COLO668 (cell line): ENCODE measurements at regions not wholly inside any gene's neighbourhood (a gene's known extent, or its start where the extent isn't known, plus 50 kb on each side); places are given as distances from the start of the nearest gene placed in this dataset.
"Not testable (repeated sequence)": the region's sequence is repeated elsewhere in the genome, so short reads cannot be mapped to it uniquely, and the experiment has no call there.

Experiments
- DNase-seq: peaks from one replicate; lab custom pipeline; 2025; ENCODE audit not compliant: unreplicated experiment; lab: John Stamatoyannopoulos, UW

DNA sequence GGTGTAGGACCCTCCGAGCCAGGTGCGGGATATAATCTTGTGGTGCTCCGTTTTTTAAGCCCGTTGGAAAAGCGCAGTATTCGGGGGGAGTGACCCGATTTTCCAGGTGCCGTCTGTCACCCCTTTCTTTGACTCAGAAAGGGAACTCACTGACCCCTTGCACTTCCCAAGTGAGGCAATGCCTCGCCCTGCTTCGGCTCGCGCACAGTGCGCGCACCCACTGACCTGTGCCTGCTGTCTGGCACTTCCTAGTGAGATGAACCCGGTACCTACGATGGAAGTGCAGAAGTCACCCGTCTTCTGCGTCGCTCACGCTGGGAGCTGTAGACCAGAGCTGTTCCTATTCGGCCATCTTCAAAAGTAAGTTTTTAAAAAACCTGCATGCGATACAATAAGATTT, 362.1 kb downstream of the HS3ST1 start:
- not testable (repeated sequence) for DNase-seq

- DNase-seq: not testable (repeated sequence)
Observed at GRCh38 chr4:11060637-11061036, 368.1 kb downstream of the HS3ST1 start.

DNA sequence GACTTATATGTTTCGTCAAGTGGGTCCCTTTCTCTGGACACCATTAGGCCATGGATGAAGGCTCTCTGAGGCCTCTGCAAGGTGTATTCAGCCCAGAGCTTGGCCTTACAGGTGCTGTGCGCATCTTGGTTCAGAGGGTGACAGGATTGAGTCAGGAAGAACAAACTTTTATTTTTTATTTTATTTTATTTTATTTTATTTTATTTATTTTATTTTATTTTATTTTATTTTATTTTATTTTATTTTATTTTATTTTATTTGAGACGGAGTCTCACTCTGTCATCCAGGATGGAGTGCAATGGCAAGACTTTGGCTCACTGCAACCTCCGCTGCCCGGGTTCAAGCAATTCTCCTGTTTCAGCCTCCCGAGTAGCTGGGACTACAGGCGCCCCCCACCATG, 370.4 kb upstream of the CLNK start:
- DNase-seq: not testable (repeated sequence)

DNA sequence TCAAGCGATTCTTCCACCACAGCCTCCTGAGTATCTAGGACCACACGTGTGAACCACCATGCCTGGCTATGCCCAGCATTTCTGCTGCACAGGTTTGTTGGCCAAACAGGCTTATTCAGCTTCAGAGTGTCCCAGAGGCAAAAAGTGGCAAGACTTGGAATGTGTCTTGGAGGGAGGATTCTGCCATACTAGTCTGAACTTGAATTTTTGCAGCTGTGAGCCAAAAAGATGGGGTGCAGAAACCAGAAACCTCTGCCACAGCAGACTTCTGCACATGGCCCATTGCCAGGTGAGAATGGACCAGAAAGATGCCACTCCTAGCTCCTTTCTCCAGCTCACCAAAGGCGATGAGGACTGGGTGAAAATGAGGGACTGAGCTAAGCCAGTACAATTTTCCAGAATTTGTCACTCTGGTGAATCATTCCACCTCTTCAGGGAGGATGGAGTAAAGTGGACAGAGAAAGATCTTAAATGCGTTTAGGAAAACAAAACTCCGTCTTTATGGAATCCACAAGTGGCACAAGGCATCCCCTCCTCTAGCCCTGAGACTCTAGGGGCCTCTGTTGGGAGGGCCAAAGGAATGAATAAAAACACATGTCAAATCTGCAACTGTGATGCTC, 369.1 kb upstream of the CLNK start:
- no peak for DNase-seq

DNA sequence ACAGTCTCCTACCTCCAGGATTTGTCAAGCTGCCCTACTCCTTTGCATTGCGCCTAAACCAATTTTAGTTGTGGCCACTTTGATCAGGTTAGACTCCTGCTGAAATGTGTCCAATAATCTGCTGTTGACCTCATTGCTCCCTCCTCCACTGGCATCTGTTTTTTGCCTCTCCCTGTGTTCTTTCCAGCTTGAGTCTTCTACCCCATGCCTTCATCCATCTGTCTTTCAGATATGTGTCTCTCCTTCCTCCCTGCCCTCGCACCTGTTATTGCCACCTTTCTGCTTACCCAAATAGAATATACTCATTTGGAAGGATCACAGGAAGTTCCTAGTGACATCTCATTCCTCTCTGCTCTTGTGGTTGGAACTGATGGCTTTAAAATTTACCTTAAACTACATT, 366.6 kb upstream of the CLNK start:
- DNase-seq: no peak

DNA sequence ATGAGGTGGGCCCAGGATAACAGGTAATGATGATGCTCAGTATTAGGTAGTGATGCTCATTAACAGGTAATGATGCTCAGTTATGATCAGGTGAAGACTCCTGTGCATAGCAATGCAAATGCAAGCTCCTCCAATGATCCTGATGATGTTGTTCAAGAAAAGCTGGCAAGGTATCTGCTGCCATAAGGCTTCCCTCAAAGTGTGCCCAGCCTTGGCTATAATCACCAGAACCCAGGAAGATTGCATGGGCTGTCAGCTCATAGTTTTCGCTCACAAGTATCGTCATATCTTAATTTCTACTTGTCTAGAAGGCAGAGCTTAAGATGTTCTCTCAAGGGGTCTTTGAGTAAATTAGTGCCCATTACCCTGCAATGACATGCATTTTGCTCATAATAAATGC, 366.2 kb upstream of the CLNK start:
- DNase-seq: no peak

DNA sequence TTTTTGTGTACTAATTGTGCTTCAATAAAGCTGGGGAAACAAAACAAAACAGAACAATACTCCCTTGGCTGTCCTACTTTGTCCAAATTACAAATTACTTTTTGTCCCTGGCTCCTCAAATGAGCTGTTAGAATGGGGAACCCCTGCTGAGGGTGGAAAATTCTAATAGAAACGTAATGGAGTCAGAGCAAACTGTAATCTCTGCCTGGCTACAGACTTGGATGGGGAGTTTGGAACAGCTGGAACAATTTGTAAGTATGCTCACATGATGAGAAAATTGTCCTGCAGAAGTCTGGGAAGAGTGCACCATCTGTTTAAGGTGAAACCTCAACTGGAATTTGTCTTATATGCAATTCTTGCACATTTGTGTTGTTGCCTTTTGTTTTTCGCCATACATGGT, 364.4 kb upstream of the CLNK start:
- DNase-seq: no peak

DNA sequence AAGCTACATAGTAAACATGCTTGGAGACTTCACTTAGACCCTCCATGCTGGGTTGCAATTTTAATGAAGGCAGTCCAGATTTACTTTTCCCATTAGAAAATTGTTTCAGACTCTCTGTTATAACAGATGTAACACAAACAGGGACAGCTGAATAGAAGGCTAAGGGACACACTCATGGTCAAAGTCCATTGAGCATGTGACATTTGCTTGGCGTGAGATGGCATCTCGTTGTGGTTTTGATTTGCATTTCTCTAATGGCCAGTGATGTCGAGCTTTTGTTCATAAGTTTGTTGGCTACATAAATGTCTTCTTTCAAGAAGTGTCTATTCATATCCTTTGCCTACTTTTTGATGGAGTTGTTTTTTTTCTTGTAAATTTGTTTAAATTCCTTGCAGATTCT, 358.2 kb upstream of the CLNK start:
- DNase-seq: peak; percentile 48

DNA sequence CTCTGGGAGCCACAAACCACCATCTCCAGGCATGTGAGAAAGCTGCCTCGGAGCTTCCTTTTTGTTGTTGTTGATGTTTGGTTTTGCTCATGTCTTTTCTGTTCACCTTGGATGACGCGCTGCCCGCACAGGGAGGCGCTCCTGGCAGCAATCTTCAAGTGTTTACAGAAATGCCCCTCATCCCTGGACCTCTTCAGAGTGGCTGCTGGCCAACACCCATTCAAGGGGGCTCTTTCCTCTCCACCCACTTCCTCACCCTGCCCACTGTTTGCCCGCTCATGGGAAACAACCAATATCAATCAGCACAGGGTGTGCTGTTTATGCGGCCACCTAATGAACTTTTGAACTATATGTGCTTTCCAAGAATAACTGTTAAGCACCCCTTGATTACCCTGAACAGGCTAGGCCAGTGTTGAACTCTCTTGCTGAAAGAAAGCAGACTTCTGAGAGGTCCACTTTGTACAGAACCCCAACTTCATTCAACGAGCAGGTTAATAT, 355.1 kb upstream of the CLNK start:
- no peak for DNase-seq

DNA sequence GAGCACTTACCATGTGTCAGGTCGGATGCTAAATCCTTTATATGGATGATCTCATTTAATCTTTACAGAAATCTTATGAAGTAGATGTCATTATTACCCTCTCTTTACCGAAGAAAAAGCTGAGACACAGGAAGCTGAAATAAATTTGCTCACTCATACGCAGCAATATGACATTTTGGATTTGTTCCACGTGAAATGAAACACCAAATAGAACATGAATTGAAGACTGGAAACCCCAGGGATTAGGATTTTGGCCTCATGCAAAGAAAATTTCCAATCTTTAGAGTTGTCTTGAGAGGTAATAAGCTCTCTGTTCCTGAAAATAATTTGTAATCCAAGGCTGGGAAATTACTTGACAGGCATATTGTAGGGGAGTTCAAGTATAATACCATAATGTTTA, 354.4 kb upstream of the CLNK start:
- DNase-seq: no peak

GRCh38 chr4:11037637-11038036, 353.1 kb upstream of the CLNK start:
- DNase-seq: no peak

GRCh38 chr4:11028334-11028733, 343.8 kb upstream of the CLNK start:
- DNase-seq: no peak

DNA sequence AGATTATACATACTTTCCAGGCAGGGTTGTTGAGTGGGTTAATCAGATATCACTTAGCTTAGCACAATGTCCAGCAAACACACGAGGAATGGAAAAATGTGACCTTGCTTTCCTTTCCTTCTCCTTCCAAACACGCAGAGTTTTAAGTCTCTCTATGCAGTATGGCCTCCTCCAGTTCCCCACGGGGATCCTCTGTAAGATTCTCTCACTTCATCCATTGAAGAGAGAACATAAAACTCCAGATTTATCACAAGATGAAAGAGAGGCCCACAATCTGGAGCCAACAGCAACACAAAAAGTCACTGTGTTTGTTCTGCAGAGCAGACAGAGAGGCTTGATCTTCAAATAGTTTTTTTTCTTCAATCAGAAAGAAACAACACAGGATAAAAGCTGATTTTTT, 336.8 kb upstream of the CLNK start:
- DNase-seq: no peak

DNA sequence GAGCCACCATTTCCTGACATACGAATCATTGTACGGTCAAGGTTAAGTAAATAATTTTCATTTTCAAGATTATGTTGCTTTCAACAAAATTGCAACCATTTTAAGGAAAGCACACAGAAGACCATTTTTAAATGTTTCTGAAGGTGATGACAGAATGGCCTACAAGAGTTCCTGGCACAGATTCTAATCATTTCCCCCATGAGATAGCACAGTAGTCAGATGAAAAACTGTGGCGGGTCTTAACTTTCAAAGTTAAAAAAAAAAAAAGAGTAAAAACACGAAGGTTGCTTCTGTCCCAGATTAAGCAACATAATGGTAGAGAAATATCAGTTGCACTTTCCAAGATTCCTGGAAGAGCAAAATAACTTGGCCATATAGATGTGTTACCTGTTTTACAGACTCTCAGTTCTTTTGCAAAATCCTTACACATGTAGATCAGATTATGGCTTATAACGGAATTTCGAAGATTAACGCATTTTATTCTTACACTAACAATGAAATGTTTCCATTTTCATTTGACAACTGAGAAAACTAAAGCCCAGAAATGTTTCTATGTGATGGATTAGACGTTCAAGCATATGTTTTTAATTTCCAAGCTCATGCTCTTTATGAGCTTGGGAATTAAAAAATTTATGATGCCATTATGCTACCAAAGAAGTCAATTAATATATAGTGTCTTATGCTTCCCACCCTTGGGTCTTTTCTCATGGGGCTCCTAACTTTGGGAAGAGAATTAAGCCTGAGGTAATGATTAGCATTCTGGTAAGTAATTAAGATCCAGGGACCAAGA, 335.1 kb upstream of the CLNK start:
- no peak for DNase-seq

DNA sequence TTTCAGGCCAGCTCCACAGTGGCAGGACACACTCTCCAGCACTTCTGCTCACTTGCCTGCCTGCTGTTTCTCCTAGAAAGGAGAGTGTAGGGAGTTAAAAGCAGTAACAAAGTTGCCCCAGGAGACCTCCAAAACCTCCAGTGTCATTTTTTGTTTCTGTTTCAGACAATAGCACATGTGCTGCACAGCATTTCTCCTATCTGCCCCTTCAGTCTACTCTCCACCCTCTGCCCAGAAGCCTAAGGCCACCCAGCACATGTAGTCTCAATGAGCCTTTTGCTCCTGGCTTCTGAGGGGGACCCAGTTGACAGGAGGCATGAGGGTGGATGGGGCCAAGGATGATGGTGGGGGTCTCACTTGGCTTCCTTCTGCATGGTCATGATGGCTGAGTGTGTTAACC, 329.6 kb upstream of the CLNK start:
- no peak for DNase-seq

- DNase-seq: no peak
Observed at GRCh38 chr4:11013094-11013664, 328.6 kb upstream of the CLNK start.

GRCh38 chr4:11011249-11011648, 326.7 kb upstream of the CLNK start:
- peak; percentile 37 for DNase-seq

DNA sequence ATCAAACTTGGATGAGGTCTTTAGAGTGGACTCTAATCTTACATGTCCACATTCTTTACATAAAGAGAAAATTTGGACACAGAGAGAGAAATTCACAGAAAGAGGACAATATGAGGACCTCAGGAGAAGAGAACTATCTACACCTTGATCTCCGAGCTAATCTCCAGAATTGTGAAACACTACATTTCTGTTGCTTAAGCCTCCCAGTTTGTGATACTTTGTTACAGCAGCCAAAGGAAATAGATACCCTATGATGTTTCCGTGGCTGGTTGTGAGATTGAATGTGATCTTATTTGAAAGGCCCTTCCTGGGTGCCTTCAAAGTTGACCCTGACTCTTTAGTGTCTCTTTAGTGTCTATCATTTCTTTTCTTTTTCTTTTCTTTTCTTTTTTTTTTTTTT, 326.1 kb upstream of the CLNK start:
- no peak for DNase-seq

DNA sequence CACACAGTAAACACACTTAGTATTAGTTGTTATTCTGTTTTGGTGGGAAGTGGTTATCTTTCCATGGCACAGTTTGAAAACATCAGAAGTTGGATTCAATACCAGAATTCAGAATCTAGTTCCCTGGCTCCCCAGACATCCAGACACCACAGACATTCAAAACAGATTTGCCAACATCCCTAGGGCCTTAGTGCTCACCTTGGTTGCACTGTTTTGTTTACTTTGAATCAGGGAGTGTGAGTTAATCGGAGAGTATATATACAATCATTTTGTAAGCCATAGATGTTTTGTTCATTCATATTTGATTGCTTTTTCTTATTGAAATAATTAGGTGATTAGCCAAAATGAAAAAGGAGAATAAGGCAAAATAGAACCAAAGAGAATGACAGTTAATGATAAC, 324.7 kb upstream of the CLNK start:
- DNase-seq: no peak

DNA sequence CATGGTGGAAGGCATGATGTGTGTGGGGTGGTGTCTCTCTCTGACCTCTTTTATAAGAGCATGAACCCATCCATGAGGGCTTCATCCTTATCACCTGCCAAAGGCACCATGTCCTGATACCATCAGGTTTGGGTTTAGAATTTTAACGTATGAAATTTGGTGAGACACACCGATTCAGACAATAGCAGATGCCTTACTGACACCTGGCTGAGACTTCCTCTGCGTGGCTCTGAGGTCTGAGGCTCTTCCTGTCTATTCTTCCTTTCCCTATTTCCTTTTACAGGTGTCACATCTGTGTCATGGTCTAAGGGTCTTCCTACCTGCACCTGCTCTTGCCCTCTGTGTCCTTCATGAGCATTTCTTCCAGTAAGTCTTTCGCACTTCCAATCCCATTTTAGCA, 320.7 kb upstream of the CLNK start:
- DNase-seq: no peak

DNA sequence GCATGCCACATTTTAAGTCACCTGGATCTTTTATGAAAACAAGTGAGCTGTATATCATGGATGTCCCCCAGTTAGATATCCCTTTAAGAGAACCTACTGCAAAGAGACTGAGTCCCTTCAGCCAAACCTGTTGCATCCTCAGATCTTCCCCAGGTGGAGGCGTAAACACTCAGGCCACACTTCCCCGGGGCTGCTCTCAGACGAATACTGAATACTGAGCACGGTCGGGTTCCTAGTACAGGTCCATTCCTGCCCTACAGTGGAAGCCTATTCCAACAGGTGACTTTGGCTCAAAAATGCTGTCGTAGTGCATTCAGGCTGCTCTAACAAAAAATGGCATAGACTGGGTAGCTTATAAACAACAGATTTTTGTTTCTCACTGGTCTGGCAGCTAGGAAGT, 320.2 kb upstream of the CLNK start:
- no peak for DNase-seq

- DNase-seq: no peak
Observed at GRCh38 chr4:11002961-11003360, 318.4 kb upstream of the CLNK start.
